ENCODE measurements at regions not wholly inside any gene's neighbourhood (a gene's known extent, or its start where the extent isn't known, plus 50 kb on each side); places are given as distances from the start of the nearest gene placed in this dataset.
A peak's percentile ranks its signal among the peaks of the same experiment; 100 is the strongest.

DNA sequence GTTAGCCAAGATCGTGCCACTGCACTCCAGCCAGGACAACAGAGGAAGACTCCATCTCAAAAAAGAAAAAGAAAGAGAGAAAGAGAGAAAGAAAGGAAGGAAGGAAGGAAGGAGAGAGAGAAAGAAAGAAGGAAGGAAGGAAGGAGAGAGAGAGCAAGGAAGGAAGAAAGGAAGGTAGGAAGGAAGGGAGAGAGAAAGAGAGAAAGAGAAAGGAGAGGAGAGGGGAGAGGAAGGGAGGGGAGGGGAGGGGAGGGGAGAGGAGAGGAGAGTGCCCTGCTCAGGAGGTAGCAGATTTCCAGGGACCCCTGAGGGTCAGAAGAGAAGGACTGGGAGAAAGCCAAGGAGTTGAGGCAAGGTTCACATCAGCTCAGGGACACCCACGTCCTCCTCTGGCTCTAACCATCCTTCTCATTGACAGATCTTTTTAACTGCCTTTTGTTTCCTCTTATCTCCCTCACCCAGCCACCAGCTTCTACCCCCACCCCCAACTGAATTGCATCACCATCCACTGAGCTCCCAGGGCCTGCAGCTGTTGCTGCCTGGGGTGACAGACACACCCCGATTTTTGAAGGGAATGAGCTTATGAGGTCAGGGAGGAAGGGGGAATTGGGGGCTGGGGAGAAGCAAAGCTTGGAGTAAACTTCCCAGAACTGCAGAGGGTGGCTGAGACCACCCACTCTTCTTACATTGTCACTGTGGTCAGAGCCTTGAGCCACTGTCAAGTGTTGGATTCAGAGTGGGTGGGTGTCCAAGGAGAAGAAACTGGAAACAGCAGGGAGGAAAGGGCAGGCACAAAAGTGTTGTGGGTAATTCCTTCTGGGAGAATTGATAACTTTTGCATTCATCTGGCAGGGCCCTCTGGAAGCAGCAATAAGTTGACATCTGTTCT, 91.6 kb downstream of the GLUL start (continued):
- TF ChIP-seq, protein P1, sequence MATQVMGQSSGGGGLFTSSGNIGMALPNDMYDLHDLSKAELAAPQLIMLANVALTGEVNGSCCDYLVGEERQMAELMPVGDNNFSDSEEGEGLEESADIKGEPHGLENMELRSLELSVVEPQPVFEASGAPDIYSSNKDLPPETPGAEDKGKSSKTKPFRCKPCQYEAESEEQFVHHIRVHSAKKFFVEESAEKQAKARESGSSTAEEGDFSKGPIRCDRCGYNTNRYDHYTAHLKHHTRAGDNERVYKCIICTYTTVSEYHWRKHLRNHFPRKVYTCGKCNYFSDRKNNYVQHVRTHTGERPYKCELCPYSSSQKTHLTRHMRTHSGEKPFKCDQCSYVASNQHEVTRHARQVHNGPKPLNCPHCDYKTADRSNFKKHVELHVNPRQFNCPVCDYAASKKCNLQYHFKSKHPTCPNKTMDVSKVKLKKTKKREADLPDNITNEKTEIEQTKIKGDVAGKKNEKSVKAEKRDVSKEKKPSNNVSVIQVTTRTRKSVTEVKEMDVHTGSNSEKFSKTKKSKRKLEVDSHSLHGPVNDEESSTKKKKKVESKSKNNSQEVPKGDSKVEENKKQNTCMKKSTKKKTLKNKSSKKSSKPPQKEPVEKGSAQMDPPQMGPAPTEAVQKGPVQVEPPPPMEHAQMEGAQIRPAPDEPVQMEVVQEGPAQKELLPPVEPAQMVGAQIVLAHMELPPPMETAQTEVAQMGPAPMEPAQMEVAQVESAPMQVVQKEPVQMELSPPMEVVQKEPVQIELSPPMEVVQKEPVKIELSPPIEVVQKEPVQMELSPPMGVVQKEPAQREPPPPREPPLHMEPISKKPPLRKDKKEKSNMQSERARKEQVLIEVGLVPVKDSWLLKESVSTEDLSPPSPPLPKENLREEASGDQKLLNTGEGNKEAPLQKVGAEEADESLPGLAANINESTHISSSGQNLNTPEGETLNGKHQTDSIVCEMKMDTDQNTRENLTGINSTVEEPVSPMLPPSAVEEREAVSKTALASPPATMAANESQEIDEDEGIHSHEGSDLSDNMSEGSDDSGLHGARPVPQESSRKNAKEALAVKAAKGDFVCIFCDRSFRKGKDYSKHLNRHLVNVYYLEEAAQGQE (IDR thresholded peaks at IDR 0.05; ENCODE audit: borderline replicate concordance): peak; percentile 65; the same call in 1 of the 2 replicates
- TF ChIP-seq, protein P1 (CRISPR knock-in tag; IDR thresholded peaks at IDR 0.05; ENCODE audit: low read depth): no peak
- peak in 1 of 2 experiments; percentile 97; a peak in 2 of 3 replicates for TF ChIP-seq CBX3 (IDR thresholded peaks at IDR 0.05; ENCODE audit: borderline replicate concordance in 1 of 2, low read length in 2 of 2)
- TF ChIP-seq MAFF (IDR thresholded peaks at IDR 0.05; ENCODE audit: low read length): no peak
- TF ChIP-seq KAT7 (CRISPR knock-in tag; IDR thresholded peaks at IDR 0.05; ENCODE audit: borderline replicate concordance): peak; percentile 54; the same call in 1 of the 2 replicates
- TF ChIP-seq ZNF212 (CRISPR knock-in tag; IDR thresholded peaks at IDR 0.05): no peak
- peak; percentile 91 for TF ChIP-seq MTA1 (IDR thresholded peaks at IDR 0.05; ENCODE audit: borderline replicate concordance)
- peak; percentile 99 for TF ChIP-seq TRIM24 (IDR thresholded peaks at IDR 0.05)
- TF ChIP-seq RAD51 (IDR thresholded peaks at IDR 0.05; ENCODE audit: borderline replicate concordance, low read depth): peak; percentile 61; the same call in 1 of the 2 replicates
- peak; percentile 97 for TF ChIP-seq TCF7 (IDR thresholded peaks at IDR 0.05; ENCODE audit: borderline replicate concordance)
- peak; percentile 81 for TF ChIP-seq SMAD3 (CRISPR knock-in tag; conservative IDR thresholded peaks at IDR 0.05)
- TF ChIP-seq ZNF384 (IDR thresholded peaks at IDR 0.05; ENCODE audit: low read depth, low read length): peak; percentile 47
- peak; percentile 37; the same call in 1 of the 2 replicates for TF ChIP-seq MAFG (tag; conservative IDR thresholded peaks at IDR 0.05)
- no peak for TF ChIP-seq ZNF551 (CRISPR knock-in tag; IDR thresholded peaks at IDR 0.05)
- peak; percentile 65; the same call in 1 of the 2 replicates for TF ChIP-seq NFE2 (IDR thresholded peaks at IDR 0.05; ENCODE audit: low read depth)
- no peak for TF ChIP-seq ZNF354B (CRISPR knock-in tag; IDR thresholded peaks at IDR 0.05)
- peak; percentile 88 for TF ChIP-seq ZKSCAN8 (CRISPR knock-in tag; IDR thresholded peaks at IDR 0.05)
- TF ChIP-seq ZFP91 (CRISPR knock-in tag; IDR thresholded peaks at IDR 0.05): peak; percentile 62

All from K562 (cell line).